ENCODE measurements at regions not wholly inside any gene's neighbourhood (a gene's known extent, or its start where the extent isn't known, plus 50 kb on each side); places are given as distances from the start of the nearest gene placed in this dataset.
A peak's percentile ranks its signal among the peaks of the same experiment; 100 is the strongest.
"Not testable (repeated sequence)": the region's sequence is repeated elsewhere in the genome, so short reads cannot be mapped to it uniquely, and the experiment has no call there.

DNA sequence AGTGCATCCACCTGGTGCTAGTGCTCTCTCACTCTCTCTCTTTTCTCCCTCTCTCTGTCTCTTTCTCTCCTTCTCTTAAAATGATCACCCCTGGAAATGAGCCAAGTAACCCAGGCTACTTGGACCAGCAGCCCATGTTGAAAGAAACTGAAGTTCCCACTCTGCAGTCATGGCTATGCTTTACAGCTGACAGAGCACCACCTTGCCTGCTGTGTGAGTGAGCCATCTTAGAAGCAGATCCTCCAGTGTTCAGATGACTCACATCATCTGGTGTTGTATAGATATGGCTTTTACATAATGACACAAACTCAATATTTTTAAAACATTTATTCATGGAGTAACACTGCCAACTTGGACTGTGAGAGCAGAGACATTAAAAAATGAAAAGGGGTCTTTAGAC, 779.1 kb downstream of the TTLL7 start:
- H3K4me3 ChIP-seq; H3K4me1 ChIP-seq; in situ Hi-C loops (cut with MboI; ENCODE audit: low pct_ligation_motif_present in 1 of 4, low pct_unique_long_range_greater_than_20kb in 1 of 4, low sequenced_read_pairs in 3 of 4); intact Hi-C loops (cut with DNase I; ENCODE audit: low total_unique reads); H3K27me3 ChIP-seq; H3K9me3 ChIP-seq; H3K27ac ChIP-seq; H3K36me3 ChIP-seq; DNase-seq: not testable (repeated sequence)

DNA sequence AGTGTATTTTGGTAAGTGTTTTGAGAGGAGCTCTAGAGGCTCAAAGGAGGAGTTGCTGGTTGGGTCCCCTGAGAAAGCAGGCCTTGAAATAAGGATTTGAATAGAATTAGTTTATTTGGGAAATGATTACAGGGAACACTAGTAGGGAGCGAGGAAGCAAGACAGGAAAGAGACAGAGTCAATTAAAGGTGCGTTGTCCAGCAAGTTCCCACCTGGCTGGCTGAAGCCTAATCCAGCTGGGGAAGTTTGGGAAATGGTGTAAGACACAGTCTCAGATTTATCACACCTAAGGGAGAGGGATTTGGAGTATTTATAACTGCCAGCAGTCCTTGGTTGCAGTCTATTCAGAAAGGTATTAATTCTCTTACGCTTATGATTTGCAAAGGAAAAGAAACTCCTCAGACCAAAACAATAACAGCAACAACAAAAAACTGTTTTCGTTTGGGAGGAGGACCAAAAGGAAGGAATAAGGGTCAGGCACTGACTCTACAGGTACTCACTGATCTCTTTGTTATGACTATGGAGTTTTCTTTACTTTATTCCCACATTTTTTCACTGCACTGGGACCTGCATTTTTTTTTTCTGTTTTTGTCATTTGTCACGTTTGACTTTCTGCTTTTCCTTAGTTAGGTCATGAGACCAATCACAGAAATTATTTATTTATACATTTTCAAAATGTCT, 780.8 kb downstream of the TTLL7 start:
- H3K4me3 ChIP-seq; H3K4me1 ChIP-seq; in situ Hi-C loops (cut with MboI; ENCODE audit: low pct_ligation_motif_present in 1 of 4, low pct_unique_long_range_greater_than_20kb in 1 of 4, low sequenced_read_pairs in 3 of 4); H3K27ac ChIP-seq; H3K27me3 ChIP-seq; H3K9me3 ChIP-seq; intact Hi-C loops (cut with DNase I; ENCODE audit: low total_unique reads); H3K36me3 ChIP-seq; DNase-seq: not testable (repeated sequence)
- WGBS, 2 donors (ENCODE audit: low coverage in 1 of 2), result 65 to 88% methylated on average over 4 to 5 of the region's 5 CpGs

DNA sequence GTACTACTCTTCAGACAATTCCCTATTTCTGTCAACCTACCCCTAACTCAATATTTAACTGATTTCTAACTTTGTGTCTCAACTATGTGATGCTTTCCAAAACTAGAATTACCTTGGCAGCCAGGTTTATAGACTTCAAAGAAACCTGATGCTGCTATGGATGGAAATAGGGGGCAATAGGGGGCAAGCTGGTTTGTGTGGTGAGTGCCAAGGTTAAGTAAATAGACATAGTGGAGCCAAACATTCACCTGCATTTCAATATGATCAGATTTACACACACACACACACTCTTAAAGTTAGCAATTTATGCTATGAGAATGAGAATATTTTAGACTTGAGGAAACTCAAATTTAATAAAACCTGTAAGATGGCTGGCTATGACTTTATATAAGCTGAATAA, 784.6 kb downstream of the TTLL7 start:
- H3K4me3 ChIP-seq; intact Hi-C loops (cut with DNase I; ENCODE audit: low total_unique reads); H3K36me3 ChIP-seq; H3K4me1 ChIP-seq; H3K27me3 ChIP-seq; DNase-seq; H3K9me3 ChIP-seq; H3K27ac ChIP-seq; in situ Hi-C loops (cut with MboI; ENCODE audit: low pct_ligation_motif_present in 1 of 4, low pct_unique_long_range_greater_than_20kb in 1 of 4, low sequenced_read_pairs in 3 of 4): not testable (repeated sequence)

DNA sequence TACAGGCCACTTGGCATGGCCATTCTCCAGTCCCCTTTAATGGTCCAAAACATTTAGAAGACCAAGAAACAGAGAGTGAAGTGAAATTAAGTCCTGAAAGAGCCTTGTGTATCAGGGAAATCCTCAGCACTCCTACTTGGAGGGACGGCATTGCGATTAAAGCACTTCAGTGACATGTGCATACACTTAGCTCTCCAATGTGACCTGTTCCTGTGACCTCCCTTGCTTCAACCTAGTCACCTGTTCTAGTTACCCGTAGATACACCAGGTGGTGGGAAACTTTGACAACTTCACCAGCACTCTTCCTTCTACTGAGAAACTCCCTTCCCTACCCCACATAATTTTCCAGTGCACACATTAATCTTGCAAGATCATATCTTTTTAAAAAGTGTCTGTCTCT, 785.3 kb downstream of the TTLL7 start:
- DNase-seq; H3K36me3 ChIP-seq; in situ Hi-C loops (cut with MboI; ENCODE audit: low pct_ligation_motif_present in 1 of 4, low pct_unique_long_range_greater_than_20kb in 1 of 4, low sequenced_read_pairs in 3 of 4); H3K27ac ChIP-seq; H3K27me3 ChIP-seq; H3K4me1 ChIP-seq; intact Hi-C loops (cut with DNase I; ENCODE audit: low total_unique reads); H3K4me3 ChIP-seq; H3K9me3 ChIP-seq: not testable (repeated sequence)
- WGBS, 2 donors (ENCODE audit: low coverage in 1 of 2), result 55% methylated on average over 1 of the region's 3 CpGs; no CpG with 5 or more reads in 1 of the 2 donors

DNA sequence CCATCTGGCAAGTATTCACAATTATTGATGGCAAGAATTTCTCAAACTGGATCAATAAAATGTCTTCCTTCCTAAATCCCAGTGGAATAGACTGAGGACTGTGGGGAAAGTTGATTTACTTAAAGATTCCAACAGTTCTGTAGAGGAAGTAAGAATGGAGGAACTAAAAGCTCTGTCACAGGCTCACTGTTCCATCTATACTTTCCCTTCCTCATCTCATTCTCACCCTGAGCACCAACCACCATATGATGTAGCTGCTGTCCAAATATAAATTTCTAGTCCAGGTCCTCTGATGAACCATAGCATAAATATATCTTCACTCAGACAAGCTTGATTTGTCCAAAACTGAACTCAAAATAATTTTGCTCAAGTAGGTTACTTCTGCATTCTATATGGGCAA, 786.9 kb downstream of the TTLL7 start:
- intact Hi-C loops (cut with DNase I; ENCODE audit: low total_unique reads); DNase-seq; H3K27ac ChIP-seq; H3K36me3 ChIP-seq; H3K4me1 ChIP-seq; in situ Hi-C loops (cut with MboI; ENCODE audit: low pct_ligation_motif_present in 1 of 4, low pct_unique_long_range_greater_than_20kb in 1 of 4, low sequenced_read_pairs in 3 of 4); H3K4me3 ChIP-seq; H3K9me3 ChIP-seq; H3K27me3 ChIP-seq: not testable (repeated sequence)

DNA sequence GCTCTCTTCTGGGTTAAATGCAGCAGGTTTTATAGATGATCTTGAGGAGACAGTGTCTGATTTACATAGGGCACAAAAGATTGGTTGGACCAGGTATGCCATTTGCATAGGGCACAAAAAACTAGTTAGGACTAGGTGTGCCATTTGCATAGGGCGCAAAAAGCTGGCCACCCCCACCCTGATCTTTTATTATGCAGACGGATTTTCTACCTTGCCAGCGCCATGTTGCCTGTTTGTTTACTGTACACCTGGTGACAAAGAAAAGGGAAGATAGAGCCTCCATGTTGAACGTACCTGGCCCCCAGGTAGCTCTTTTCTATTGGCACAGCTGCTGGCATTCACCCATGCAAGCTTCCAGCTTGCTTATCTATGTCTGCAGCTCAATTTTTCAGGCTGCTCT, 790.4 kb downstream of the TTLL7 start:
- intact Hi-C loops (cut with DNase I; ENCODE audit: low total_unique reads); in situ Hi-C loops (cut with MboI; ENCODE audit: low pct_ligation_motif_present in 1 of 4, low pct_unique_long_range_greater_than_20kb in 1 of 4, low sequenced_read_pairs in 3 of 4); H3K4me1 ChIP-seq; DNase-seq; H3K9me3 ChIP-seq; H3K27ac ChIP-seq; H3K36me3 ChIP-seq; H3K27me3 ChIP-seq; H3K4me3 ChIP-seq: not testable (repeated sequence)
- WGBS, 2 donors (ENCODE audit: low coverage in 1 of 2), result 85% methylated on average over 4 of the region's 4 CpGs; no CpG with 5 or more reads in 1 of the 2 donors

DNA sequence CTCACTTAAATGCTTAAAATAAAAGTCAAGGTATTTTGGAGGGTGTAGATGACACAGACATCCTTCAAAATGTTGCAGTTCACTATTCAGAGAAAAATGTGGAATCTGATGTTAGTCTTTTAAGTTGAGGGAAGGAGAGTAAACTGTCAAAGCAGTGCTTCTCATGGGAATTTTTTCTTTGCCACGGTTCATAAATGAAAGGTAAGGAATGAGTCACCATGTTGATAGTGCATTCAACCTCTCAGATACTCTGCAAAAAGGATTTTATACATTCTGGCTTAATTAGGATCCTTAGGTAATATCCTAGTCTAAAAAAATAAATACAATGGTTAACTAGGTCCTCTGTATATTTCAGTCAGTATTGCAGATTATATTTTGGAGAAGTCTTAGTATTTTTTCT, 804.3 kb downstream of the TTLL7 start:
- in situ Hi-C loops (cut with MboI; ENCODE audit: low pct_ligation_motif_present in 1 of 4, low pct_unique_long_range_greater_than_20kb in 1 of 4, low sequenced_read_pairs in 3 of 4); H3K9me3 ChIP-seq; H3K4me1 ChIP-seq; H3K36me3 ChIP-seq; H3K27ac ChIP-seq; DNase-seq; H3K4me3 ChIP-seq; intact Hi-C loops (cut with DNase I; ENCODE audit: low total_unique reads); H3K27me3 ChIP-seq: not testable (repeated sequence)
- 64 to 71% methylated on average over 1 of the region's 1 CpG for WGBS, 2 donors (ENCODE audit: low coverage in 1 of 2)

DNA sequence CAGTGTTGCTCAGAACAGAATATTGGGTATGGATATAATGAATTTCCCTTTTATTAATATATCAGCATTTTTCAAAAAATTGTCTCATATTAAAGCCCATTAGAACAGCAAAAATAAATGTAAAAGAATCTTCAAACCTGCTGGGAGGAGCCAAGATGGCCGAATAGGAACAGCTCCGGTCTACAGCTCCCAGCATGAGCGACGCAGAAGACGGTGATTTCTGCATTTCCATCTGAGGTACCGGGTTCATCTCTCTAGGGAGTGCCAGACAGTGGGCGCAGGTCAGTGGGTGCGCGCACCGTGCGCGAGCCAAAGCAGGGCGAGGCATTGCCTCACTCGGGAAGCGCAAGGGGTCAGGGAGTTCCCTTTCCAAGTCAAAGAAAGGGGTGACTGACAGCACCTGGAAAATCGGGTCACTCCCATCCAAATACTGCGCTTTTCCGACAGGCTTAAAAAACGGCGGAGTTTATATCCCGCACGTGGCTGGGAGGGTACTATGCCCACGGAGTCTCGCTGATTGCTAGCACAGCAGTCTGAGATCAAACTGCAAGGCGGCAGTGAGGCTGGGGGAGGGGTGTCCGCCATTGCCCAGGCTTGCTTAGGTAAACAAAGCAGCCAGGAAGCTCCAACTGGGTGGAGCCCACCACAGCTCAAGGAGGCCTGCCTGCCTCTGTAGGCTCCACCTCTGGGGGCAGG, 816.8 kb downstream of the TTLL7 start:
- H3K27ac ChIP-seq, result peak overlapping the region in 1 of 4 donors; percentile 26
- WGBS, 2 donors (ENCODE audit: low coverage in 1 of 2), result 86% methylated on average over 10 to 26 of the region's 26 CpGs

DNA sequence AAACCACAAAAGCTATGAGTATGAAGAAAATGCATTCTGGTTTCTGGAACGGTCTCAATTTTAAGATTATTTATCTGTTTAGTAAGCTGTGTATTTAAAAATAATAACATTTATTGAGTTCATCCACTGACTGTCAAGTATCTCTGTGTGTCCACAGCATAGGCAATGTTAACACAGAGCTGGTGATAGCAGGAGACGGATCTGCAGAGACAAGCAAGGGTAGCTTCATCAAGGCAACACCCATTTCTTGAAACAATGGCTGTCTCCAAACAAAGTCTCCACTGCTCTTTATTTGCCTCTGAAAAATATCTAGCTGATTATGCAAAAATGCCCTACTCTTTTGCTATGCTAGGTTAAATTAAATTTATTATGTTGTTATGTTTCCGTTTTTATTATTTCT, 818.3 kb downstream of the TTLL7 start:
- H3K27ac ChIP-seq; in situ Hi-C loops (cut with MboI; ENCODE audit: low pct_ligation_motif_present in 1 of 4, low pct_unique_long_range_greater_than_20kb in 1 of 4, low sequenced_read_pairs in 3 of 4); H3K4me1 ChIP-seq; H3K4me3 ChIP-seq; H3K9me3 ChIP-seq; H3K27me3 ChIP-seq; intact Hi-C loops (cut with DNase I; ENCODE audit: low total_unique reads); H3K36me3 ChIP-seq; DNase-seq: not testable (repeated sequence)
- WGBS, 2 donors (ENCODE audit: low coverage in 1 of 2), result 61 to 100% methylated on average over 1 to 3 of the region's 3 CpGs

More for the DNA sequence above, 816.8 kb downstream of the TTLL7 start:
- H3K4me3 ChIP-seq, result peak overlapping the region in 2 of 4 donors; percentile 6 to 17
- H3K27me3 ChIP-seq; DNase-seq; H3K4me1 ChIP-seq; H3K36me3 ChIP-seq; in situ Hi-C loops (cut with MboI; ENCODE audit: low pct_ligation_motif_present in 1 of 4, low pct_unique_long_range_greater_than_20kb in 1 of 4, low sequenced_read_pairs in 3 of 4); intact Hi-C loops (cut with DNase I; ENCODE audit: low total_unique reads); H3K9me3 ChIP-seq: not testable (repeated sequence)

DNA sequence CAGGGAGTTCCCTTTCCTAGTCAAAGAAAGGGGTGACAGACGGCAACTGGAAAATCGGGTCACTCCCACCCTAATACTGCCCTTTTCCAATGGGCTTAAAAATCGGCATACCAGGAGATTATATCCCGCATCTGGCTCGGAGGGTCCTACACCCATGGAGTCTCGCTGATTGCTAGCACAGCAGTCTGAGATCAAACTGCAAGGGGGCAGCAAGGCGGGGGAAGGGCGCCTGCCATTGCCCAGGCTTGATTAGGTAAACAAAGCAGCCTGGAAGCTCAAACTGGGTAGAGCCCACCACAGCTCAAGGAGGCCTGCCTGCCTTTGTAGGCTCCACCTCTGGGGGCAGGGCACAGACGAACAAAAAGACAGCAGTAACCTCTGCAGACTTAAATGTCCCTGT, 831.3 kb downstream of the TTLL7 start:
- H3K4me3 ChIP-seq; intact Hi-C loops (cut with DNase I; ENCODE audit: low total_unique reads): not testable (repeated sequence)

DNA sequence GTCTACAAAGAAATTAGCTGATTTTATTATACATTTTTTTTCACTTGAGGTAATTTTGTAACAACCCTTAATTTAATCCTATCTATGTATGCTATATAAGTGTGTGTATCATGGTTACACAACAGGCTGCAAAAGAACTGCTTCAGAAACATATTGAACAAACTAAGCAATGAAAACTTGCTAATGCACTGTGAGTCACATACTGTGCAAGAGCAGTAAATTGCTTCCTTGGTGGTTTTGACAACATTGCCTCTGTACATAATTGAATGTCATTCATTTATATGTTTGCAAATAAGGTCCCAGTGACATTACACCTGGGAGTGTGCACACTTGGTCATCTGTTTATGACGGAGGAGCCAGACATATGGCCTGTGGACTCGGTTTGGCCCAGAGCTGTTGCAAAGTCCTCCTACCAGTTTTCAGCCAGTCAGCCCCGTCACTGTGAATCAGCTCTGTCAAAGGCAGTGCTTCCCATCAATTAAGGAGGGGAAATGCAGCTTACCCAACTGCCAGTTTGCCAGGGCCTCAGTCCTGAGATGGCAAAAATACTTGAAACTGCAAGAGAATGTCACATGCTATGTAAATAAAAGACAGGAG, 835.0 kb downstream of the TTLL7 start:
- in situ Hi-C loops (cut with MboI; ENCODE audit: low pct_ligation_motif_present in 1 of 4, low pct_unique_long_range_greater_than_20kb in 1 of 4, low sequenced_read_pairs in 3 of 4), result not testable (repeated sequence)

More for the DNA sequence above, 831.3 kb downstream of the TTLL7 start:
- H3K36me3 ChIP-seq; H3K9me3 ChIP-seq; H3K4me1 ChIP-seq; H3K27ac ChIP-seq; H3K27me3 ChIP-seq; DNase-seq; in situ Hi-C loops (cut with MboI; ENCODE audit: low pct_ligation_motif_present in 1 of 4, low pct_unique_long_range_greater_than_20kb in 1 of 4, low sequenced_read_pairs in 3 of 4): not testable (repeated sequence)
- WGBS, 2 donors (ENCODE audit: low coverage in 1 of 2), result 85% methylated on average over 7 of the region's 9 CpGs; no CpG with 5 or more reads in 1 of the 2 donors

More for the DNA sequence above, 835.0 kb downstream of the TTLL7 start:
- H3K27me3 ChIP-seq; H3K4me1 ChIP-seq; H3K36me3 ChIP-seq; H3K9me3 ChIP-seq; H3K4me3 ChIP-seq; intact Hi-C loops (cut with DNase I; ENCODE audit: low total_unique reads): not testable (repeated sequence)
- peak overlapping the region in 1 of 4 donors; percentile 9 for H3K27ac ChIP-seq
- DNase-seq, result peak; percentile 40
- WGBS, 2 donors (ENCODE audit: low coverage in 1 of 2), result 58 to 67% methylated on average over 1 to 3 of the region's 3 CpGs
